NCI-H1417 (cell line): ENCODE measurements at regions not wholly inside any gene's neighbourhood (a gene's known extent, or its start where the extent isn't known, plus 50 kb on each side); places are given as distances from the start of the nearest gene placed in this dataset.

Experiments used
- DNase-seq, 3 experiments: peaks; one replicate each; lab custom pipeline; 2025; lab: John Stamatoyannopoulos, UW

DNA sequence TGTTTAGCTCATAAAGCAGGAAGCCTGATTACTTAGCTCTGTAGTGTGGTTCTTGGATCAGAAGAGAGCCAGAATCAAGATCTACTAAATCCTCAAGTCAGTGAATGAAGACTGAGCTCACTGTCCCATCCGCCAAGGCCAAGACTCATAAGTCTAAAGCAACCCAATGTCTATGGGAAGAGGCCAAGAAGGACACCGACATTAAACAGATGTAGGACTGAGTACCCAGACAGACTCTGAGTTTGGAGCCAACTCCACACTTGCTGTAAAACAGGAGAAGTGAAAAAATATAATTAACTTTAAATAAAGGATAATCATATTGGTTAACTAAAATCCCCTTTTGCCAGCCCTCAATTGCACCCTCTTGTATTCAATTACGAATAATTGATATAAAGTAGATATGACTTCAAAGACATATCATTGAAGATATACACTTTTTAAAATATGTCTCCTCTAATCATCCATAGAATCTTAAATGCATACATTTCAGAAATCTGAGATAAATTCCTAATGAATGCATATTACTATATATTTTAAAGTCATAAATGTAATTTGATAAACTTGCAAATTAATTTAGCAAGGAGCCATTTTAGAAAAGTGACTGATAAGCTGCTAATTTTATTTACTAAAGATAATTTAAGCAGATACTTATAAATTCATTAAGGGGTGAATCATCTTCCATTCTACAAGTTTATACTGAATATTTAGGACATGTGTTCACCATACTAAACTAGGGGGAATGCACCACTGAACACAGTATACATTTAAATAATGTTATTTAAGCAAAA is 617.0 kb upstream of the ARID1B start:
- no peak for DNase-seq

- DNase-seq = no peak
Measured at GRCh38 chr6:156154896-156155295, 622.3 kb upstream of the ARID1B start.

GRCh38 chr6:156150391-156150790 is 626.8 kb upstream of the ARID1B start:
- DNase-seq = no peak

DNA sequence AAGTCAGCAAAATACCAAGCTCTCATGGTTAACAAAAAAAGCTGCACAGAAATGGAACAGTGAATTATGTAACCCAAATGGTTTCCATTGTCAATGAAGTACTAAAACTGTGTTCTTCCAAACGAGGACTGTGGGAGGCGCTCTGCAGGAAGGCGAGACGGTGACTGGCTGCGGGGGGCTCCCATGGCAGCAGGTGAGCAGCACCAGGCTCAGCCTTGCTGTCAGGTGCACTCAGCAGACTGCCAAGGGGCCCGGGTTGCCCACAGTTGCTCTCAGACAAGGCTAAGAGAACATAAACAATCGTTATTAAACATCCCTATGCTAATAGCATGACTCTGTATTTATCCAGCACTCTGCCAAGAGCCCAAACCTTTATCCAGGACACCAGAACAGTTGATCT is 630.3 kb upstream of the ARID1B start:
- peak in 1 of 3 experiments; percentile 14 for DNase-seq

GRCh38 chr6:156131221-156131903 is 645.8 kb upstream of the ARID1B start:
- DNase-seq = no peak

DNA sequence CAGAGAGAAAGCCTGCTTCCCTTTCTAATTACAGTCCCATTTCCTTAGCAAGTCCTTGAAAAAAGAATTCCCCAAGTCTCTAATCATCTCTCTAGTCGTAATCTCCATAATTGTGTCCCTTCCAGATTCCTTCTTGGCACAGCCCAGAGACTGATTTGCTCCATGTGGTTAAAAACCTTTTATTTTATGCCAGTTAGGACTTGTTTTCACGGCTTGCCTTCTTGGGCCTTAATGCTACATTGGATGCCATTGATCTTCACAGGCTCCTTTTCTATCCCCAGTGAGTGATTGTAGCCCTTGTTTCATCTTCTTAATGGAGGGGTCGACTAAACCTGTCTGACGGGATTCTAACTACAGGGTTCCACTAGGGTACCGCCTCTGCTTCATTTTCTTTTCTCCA is 650.6 kb upstream of the ARID1B start:
- peak in 1 of 3 experiments; percentile 10 for DNase-seq

GRCh38 chr6:156125844-156126243 is 651.3 kb upstream of the ARID1B start:
- no peak for DNase-seq

GRCh38 chr6:156123731-156124130 is 653.4 kb upstream of the ARID1B start:
- DNase-seq = no peak

DNA sequence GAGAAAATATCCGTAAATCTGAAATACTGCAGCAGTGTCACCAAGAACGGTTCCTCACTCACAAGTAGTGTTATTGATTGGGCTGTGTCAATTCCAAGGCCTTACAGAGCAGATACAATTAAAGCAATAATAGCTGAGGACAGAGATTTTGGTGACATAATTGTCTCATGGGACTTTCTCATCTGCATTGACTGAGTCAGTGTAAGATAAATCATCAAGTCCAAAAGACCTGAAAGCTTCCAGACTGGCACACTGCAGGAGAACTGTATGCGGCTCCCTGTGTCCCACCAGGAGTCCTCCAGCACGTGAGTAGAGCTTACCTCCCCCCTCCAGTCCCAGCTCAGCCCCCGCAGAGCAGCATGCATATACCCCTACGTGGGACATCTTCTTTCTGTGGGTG is 655.2 kb upstream of the ARID1B start:
- no peak for DNase-seq

GRCh38 chr6:156114541-156114940 is 658.9 kb upstream of the NOX3 start:
- DNase-seq = no peak

DNA sequence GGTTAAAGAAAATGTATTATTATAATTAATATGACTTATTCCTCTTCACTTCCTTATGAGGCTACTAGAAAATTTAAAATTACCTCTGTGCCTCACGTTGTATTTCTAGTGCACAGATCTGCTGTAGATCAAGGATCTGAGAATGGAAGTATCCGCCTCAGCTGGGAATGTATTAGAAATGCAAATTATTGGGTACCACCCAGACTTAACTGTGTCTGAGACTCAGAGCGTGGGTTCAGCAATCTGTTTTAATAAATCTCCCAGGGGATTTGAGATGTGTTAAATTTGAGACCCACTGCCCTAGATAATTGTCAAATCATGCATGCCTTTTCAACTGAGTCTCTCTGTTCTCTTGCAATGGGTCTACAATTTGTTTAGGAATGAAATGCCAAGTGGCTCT is 658.0 kb upstream of the NOX3 start:
- DNase-seq = no peak

DNA sequence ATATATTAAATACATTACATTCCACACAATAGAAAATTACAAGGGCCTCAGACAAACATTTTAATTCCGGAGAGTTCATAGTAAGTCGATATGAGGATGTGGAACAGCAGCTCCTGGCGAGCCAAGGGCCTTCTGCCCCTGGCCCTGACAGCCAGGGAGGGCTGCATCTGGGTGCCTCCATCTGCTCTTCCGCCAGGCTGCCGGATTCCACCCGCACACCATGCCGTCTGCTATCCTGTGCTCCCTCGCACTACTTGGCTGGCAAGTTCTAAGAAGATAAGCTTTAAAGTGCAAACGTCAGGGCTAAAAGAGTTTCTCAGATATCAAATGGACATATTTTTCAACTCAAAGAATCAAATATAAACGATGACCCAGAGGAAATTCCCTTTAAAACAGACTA is 656.3 kb upstream of the NOX3 start:
- DNase-seq = no peak

- no peak for DNase-seq
Measured at GRCh38 chr6:156110249-156110648, 654.6 kb upstream of the NOX3 start.

DNA sequence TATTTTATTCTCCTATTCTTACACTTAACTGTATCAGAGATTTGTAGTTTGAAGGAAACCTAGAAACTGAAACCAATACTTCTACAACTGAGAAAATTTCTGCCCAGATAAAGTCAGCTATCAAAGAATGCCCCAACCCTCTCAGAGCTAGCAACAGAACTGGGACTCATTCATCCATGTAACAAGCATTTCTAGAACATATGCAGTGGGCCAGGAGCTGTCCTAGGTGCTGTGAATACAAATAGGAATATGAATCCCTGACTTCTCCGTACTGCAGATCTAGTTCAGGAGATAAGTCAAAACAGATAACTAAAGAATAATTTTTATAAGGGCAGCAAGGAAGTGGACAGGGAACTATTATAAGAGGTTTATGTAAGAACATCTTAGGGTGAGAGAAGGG is 654.1 kb upstream of the NOX3 start:
- no peak for DNase-seq

DNA sequence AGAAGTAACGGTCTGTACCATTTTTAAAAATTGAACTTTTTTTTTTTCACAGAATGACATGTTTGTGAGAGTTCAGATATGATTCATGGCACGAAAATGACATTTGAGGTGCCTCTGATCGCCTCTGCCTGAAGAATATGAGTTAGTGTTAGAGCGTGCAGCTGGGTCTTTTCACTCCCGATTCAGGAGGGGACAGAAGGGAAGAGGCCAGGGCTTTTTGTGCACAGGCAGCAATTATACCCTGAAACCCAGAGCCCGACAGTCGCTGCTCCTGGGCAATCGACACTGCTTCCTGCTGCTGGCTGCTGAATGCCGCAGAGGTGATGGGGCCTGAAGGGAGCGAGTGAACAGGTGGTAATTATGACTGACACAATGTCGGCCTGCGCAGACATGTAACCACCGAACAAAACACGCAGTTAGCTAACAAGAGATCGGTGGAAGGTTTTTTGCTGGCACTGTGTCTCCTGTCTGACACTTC is 652.0 kb upstream of the NOX3 start:
- DNase-seq = peak in 2 of 3 experiments; percentile 59 to 83

- DNase-seq = no peak
Measured at GRCh38 chr6:156102129-156102528, 646.5 kb upstream of the NOX3 start.

DNA sequence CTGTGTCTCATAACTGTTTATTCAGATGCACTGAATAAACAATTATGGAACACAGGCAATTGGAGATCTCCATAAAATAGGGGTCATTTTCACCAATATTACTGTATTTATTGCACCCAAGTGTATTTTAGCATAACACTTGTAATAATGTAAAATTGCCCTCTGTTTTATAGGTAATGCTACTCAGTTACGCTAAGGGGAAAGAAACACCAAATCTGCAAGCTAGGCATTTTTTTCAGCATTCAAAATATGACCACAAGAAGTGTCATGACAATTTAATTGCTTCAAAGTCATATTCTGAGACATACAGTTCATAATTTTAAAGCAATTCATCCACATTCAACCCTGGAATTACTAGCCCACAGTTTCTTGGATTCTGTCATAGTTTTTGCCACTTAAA is 643.2 kb upstream of the NOX3 start:
- DNase-seq = peak in 1 of 3 experiments; percentile 54

DNA sequence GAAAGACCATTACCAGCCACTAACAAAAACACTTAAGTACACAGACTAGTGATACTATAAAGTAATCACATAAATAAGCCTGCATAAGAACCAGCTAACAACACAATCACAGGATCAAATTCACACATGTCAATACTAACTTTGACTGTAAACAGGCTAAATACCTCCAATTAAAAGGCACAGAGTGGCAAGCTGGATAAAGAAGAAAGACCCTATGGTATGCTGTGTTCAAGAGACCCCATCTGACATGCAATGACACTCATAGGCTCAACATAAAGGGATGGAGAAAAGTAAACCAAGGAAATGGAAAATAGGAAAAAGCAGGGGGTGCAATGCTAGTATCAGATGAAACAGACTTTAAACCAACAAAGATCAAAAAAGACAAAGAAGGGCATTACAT is 631.8 kb upstream of the NOX3 start:
- no peak for DNase-seq

GRCh38 chr6:156082012-156082411 is 626.4 kb upstream of the NOX3 start:
- no peak for DNase-seq

- DNase-seq = no peak
Measured at GRCh38 chr6:156080371-156080770, 624.7 kb upstream of the NOX3 start.

- peak; percentile 6 to 70 (median 17) for DNase-seq
Measured at GRCh38 chr6:156068881-156069280, 613.2 kb upstream of the NOX3 start.

DNA sequence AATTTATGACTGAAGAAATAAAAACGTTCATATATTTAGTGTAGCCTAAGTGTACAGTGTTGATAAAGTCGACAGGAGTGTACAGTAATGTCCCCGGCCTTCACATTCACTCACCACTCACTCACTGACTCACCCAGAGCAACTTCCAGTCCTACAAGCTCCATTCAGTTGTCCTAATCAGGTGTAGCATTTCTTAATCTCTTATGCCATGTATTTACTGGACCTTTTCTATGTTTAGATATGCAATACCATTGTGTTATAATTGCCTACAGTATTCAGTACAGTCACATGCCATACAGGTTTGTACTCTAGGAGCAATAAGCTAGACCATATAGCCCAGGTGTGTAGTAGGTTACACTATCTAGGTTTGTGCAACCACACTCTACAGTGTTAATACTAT is 610.2 kb upstream of the NOX3 start:
- no peak for DNase-seq

DNA sequence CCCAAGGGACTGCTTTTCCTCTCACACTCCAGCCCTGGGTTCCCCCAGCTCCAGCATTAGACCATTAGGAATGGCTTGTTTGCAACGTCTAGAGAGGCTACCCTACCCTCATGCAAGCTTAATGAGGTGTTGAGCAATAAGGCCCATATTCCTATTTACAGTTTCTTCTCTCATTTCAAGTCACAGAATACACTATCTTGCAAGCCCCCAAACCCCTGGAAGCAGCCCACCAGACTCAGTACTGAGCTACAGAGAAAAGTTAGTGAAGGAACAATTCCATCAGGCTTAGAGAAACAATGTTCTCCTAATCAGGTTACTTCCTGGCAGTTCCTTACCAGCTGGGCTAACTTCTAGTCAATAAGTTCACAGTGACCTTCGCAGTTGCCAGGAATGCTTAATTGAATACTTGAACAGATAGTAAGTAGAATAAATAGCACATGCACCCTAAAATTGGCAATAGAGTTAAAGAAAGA is 606.5 kb upstream of the NOX3 start:
- no peak for DNase-seq
